ENCODE measurements at regions not wholly inside any gene's neighbourhood (a gene's known extent, or its start where the extent isn't known, plus 50 kb on each side); places are given as distances from the start of the nearest gene placed in this dataset.

DNA sequence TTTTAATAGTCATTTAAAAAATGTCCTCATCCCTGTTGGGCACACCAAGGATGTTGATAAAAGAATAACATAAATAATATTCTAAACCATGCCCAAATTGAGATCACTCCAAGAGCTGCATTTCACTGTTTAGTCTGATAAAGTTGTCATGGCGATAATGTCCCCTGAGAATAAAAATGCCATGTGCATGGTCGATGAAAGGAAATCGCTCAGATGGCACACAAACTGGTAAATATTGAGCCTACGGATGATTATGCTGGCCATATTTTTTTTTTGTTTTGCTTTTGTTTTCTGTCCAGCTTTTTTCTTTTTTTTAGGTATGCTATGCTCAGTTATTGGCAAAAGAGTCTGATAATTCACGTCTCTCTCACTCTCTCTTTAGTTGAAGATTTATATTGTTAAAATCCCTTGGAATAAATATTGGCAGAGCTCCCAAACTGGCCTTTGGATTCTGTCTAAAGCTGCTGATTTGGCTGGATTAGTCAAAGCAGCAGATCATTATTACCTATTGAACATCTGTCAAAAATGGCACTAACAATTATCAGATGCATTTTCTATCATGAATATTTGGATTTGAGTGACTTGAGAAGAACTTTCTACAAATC is 643.8 kb downstream of the SQOR start:
- intact Hi-C loops (cut with DNase I) = no loop called here
- DNase-seq (ENCODE audit: low spot score) = no peak

DNA sequence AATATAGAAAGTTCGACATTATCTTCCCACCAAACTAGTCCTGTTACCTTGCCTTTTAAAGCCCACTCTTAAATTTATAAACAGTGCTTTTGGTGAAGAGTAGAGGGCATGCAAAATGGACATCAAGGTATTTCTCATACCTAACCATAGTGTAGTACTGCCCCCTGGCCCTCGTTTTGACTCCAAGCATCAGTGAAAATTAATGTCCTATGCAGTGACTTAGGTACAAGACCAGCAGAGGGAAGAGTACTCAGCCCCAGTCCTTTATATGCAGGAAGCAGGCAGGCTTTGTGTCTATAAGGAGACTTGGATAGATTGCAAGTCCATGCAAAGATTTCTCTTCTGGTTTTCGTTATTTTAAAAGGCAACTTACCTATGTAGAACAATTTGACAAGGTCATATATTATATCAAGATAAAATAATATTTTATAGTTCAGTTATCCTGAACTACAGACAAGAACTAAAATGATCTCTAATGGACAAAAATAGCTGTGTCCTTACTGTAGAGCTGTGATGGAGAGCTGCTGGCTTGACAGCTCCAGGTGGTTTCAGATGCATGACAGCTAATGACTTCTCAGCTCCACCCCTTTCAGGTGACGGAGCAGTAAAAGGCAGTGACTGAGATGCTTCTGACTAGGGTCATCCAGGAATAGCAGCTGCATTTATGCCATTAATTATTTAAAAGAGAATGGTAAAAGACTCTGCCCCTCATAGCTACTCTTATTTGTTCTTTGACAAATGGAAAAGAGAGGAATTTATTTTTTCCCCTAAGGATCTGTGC is 646.1 kb downstream of the SQOR start:
- DNase-seq (ENCODE audit: low spot score) = no peak
- intact Hi-C loops (cut with DNase I) = no loop called here

DNA sequence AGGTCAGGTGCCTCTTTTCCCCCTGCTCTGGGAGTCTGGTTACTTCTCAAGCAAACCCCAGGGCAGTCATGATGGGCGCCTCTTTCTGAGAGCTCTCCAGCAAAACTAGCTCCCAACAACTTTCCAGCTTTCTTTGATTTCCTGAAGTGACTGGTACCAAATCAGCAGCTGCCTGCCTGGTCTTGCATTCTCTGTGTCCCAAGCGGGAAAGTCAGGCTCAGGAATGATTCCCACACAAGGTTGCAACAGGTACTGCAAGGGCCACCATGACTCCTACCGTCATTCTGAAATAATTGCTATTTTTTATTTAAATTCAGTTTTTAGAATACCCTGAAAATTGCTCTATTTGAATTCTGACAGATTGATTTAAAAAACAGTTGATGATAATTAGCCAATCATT is 658.7 kb downstream of the SQOR start:
- intact Hi-C loops (cut with DNase I) = no loop called here
- no peak for DNase-seq (ENCODE audit: low spot score)

DNA sequence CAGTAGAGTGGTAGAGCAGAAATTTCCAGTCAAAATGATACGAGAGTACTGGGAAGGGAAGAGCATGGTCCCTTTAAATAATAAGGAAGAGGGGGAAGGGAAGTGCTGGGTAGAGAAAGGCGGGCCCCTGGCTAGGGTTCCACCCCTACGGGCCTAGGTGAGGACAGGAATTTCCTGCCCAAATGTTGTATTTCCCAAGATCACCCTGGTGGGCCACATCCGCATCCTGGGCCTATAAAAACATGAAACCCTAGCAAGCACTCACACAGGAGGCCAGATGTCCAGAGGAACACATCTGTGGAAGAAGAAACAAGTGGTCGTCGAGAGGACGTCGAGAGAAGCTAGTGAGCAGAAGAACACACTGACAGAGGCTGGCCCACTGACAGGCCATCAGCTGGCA is 661.2 kb downstream of the SQOR start:
- intact Hi-C loops (cut with DNase I) = no loop called here
- DNase-seq (ENCODE audit: low spot score) = no peak

DNA sequence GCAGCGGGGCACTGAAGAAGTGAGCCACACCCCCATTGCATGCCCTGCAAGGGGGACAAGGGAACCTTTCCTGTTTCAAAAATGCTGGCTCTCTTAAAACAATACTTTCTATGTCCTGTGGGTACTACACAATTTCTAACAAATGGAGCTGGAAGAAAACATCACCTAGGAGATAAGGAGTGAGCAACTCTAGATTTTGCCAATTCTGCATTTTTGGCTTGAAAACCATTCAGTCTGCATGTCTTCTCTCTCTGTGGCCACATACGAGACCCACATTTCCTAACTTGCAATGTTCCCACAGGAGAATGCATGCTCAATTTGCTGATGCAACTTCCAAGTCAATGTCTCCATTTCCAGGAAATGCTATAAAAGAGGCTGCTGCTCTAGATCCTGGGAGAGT is 662.0 kb downstream of the SQOR start:
- DNase-seq (ENCODE audit: low spot score) = no peak
- intact Hi-C loops (cut with DNase I) = no loop called here

DNA sequence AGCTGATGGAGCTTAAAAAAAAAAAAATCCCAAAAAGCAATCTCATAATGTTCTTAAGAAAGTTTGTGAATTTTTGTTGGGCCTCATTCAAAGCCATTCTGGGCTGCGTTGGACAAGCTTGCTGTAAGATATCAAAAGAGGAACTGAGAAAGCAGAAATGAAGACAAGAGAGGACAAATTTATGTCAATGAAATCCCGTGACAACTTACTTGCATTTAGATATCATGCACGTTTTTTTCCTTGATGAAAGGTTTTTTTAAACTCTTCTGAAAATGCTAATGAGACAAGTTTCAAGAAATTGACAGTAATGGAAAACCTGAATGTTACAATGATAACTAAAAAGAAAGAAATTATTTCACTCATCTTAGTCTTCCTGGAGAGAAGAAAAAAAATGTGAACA is 662.9 kb downstream of the SQOR start:
- intact Hi-C loops (cut with DNase I) = no loop called here

DNA sequence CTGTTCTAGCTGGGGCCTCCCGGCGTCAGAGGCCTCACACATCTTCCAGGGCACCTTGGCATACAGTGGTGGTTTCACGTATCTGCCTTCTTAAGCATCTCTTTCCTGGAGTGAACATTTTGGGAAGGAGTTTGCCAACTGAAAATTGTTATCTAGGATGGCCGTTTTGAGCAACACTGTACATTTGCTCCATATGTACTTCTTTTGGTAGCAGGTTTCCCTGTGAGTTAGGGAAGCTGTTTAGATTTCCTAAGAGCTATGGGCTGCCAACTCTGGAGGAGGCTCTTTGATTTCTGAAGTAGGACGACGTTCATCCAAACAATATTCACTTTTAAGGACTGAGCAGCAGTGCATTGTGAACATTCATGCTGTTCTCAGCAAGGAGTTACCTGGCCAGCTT is 665.9 kb downstream of the SQOR start:
- intact Hi-C loops (cut with DNase I) = loop anchor here (10.0 kb wide), 1 partner anchor 586 kb away; no protein-coding TSS in a partner anchor
- no peak for DNase-seq (ENCODE audit: low spot score)

More for the DNA sequence above, 662.9 kb downstream of the SQOR start:
- no peak for DNase-seq (ENCODE audit: low spot score)

DNA sequence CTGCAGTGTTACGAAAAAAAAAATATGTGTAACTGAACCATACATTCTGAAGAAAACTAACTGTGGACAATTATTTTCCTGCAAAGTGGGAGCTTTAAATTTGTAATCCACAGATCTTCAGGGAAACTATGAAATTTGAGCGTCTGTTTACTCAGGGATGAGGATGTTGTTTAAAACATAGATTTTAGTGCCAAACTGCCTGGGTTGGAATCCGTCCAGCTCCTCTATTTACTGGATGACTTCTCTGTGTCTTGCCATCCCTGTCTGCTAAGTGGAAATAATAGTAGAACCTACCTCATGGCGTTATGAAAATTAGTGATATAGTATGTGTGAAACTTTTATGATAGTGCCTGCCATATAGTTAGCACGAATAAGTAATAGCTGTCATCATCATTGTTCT is 666.5 kb downstream of the SQOR start:
- intact Hi-C loops (cut with DNase I) = loop anchor here (10.0 kb wide), 1 partner anchor 586 kb away; no protein-coding TSS in a partner anchor
- DNase-seq (ENCODE audit: low spot score) = no peak

DNA sequence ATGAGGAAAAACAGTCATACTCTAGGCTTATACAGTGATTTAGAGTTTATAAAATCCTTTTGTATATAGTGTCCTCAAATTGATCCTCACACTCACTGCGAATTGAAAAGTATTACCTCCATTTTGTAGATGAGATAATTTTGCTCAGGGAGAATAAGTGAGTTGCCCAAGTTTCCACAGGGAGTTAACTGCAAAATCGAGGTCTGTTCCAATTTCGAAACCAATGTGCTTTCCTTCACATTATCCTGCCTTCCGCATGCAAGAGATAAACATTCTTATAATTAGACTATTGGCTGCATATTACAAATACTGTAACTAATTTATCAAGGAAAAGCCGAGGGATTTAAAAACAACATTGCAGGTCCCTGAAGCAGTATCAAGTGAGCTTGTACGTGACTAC is 667.0 kb downstream of the SQOR start:
- DNase-seq (ENCODE audit: low spot score) = no peak
- intact Hi-C loops (cut with DNase I) = loop anchor here (10.0 kb wide), 1 partner anchor 587 kb away; no protein-coding TSS in a partner anchor

DNA sequence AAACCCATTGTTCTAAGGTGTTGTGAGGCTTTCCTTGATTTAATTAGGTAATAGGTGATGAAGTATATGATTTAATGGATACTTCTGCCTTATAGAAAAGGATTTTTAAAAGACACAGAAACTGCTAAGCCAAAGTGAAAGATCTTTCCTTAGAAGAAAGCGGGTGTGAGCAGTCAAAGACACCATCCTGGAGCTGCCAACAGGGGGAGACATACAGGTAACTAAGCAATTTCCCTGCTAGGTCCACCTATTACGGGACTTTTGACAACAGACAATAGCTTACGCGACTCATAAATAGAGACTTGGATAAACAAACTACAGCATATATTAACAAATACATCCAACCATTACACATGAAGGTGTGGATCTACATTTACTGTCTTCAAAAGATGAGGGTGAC is 669.5 kb downstream of the SQOR start:
- no peak for DNase-seq (ENCODE audit: low spot score)
- intact Hi-C loops (cut with DNase I) = loop anchor here (10.0 kb wide), 1 partner anchor 590 kb away; no protein-coding TSS in a partner anchor

DNA sequence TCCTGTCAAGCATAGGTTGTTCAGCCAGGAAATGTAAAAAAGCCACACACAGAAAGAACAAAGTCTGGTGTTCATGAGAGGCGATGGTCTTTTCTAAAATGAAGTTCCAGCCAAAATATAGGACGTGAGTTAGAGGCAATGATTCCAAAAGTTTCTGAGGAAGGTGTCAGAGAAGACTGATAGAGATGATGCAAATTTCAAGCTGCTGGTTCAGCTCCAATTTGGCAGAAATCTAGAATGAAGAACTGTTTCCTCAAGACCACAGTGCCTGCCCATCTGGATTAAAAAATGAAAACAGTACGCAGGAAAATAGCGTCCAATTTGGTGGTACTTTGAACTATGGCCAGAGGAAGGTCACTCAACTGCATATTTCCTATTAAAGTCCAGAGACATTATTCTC is 672.9 kb downstream of the SQOR start:
- DNase-seq (ENCODE audit: low spot score) = no peak
- intact Hi-C loops (cut with DNase I) = loop anchor here (10.0 kb wide), 1 partner anchor 593 kb away; no protein-coding TSS in a partner anchor

DNA sequence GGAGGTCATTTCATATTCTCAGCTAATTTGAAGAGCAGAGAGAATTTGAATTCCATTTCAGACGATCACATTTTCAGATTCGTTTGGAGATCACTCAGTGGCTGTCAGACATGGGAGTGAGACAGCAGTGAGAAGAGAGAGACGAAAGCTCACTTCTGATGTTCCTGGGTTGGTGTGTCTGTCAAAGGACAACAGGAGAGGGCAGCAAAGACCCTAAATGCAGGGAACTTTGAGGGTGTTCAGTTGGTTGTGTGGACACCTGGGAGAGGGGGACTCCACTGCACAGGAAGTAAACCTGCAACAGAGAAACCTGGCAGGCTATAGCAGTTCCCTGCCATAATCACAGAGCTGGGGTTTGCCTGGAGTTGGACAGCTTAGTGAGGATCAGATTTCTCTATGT is 675.1 kb downstream of the SQOR start:
- DNase-seq (ENCODE audit: low spot score) = no peak
- intact Hi-C loops (cut with DNase I) = loop anchor here (10.0 kb wide), 1 partner anchor 595 kb away; no protein-coding TSS in a partner anchor

DNA sequence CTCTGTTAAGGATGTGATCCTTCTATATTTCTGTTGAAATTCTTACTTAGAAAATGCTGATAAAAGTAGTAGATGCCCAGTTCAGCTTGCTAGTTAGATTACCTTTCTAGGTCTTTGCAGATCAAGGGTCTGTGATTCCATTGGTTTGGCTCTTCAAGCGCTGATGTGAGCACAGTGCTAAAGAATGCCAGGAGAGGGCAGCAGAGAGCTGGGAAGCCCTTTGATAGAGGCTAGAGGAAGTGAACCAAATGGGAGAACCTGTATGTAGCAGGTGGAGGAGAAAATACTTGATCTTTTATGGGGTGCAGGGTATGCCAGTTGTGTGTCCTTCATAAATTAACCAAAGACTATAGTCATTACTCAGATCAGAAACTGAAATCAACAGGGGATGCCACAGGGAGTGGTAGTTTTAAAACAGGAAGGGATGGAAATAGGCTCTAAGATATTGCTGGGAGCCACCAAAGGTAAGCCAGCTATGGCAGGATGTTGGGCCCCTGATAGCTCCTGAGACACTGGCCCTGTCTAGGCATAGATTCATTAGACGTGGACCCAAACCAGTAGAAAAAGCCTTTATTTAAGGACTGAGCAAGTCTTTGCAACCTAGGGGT is 677.4 kb downstream of the SQOR start:
- DNase-seq (ENCODE audit: low spot score) = no peak
- intact Hi-C loops (cut with DNase I) = no loop called here

DNA sequence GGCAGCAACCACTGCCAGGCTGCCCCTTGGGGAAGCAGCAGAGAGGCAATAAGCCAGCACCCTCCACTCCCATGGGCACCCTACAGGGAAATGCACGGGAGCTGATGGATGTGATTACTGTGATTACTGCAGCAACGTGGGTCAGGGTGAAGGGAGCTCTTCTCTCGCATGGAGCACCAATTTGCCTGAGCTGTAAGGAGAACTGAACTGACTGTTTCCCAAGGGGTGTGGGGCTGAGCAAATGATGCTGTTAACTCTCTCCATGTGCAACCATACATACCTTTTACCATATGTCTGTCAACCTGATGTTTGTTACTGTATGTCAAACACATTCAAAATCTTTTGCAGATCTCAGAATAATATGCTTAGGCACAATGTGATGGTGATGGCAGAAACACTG is 680.6 kb downstream of the SQOR start:
- no peak for DNase-seq (ENCODE audit: low spot score)
- intact Hi-C loops (cut with DNase I) = no loop called here

DNA sequence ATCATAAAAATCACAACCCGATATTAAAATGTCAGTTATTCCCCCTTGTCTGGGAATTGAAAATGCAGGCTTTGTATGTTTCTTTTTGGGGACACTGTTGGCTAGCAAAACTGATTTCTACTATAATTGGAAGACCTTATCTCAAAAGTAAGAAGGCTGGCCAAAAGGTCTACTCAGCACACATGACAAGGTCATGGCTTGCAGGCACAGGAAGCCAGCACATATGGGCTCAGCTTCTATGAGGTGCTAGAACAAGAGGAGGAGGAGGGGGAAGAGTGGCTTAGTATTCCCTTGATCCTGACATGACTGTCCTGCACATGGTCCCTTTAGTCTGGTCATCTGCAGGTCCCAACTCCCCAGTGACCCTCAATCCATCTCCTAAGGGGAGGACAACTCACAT is 681.2 kb downstream of the SQOR start:
- no peak for DNase-seq (ENCODE audit: low spot score)

DNA sequence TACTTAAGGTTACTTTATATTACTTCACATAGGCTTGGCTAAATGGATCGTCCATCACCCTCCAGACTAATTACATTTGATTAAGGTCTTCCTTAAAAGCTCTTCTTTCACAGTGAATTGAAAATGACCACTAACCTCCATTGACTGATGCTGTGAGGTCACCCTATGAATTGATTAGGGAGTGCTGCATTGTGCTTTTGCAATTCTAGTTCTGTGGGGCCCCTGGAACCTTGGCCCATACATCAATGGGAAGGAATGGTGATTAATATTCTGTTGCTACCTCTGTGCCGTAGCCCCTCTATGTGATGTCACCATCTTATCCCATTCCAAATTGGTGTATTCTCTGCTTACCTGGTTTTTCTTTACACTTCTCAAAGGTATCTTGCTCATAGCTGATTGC is 682.2 kb downstream of the SQOR start:
- no peak for DNase-seq (ENCODE audit: low spot score)
- intact Hi-C loops (cut with DNase I) = no loop called here

More for the DNA sequence above, 681.2 kb downstream of the SQOR start:
- intact Hi-C loops (cut with DNase I) = no loop called here

DNA sequence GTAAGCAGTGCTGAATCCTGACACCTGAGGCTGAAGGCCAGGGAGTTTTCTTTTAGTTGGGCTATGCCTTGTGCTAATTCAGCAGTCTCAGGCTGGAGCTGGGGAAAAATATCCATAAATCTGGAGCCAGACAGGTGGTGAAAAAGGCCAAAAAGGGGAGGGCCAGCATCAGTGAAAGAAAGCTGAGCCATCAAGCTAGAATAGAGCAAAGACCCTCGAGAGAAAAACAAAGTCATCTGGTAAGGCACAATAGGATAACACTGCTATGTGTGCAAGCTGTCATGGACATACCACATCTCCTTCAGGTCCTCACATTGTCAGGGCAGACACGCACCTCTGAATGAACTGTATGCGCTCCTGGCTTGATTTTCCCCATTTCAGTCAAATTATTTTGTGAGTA is 687.9 kb downstream of the SQOR start:
- intact Hi-C loops (cut with DNase I) = no loop called here

DNA sequence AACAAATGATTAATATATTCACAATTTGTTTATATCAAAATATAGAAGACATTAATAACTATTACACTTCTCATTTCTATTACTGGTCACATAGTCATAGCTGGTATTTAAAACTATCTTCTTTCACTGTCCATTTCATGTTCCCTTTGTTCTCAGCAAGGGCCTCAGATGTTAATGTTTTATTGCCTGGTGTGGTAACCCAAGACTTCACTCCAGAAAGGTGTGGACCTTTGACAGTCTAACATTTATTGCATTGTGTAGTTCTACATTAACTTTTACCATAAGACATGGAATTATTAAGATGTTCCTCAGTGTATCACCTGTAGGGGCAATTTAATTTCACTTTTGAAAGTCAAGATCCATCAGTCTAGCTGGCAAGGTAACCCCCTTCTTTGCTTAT is 691.3 kb downstream of the SQOR start:
- intact Hi-C loops (cut with DNase I) = no loop called here
- no peak for DNase-seq (ENCODE audit: low spot score)

More for the DNA sequence above, 687.9 kb downstream of the SQOR start:
- DNase-seq (ENCODE audit: low spot score) = no peak

DNA sequence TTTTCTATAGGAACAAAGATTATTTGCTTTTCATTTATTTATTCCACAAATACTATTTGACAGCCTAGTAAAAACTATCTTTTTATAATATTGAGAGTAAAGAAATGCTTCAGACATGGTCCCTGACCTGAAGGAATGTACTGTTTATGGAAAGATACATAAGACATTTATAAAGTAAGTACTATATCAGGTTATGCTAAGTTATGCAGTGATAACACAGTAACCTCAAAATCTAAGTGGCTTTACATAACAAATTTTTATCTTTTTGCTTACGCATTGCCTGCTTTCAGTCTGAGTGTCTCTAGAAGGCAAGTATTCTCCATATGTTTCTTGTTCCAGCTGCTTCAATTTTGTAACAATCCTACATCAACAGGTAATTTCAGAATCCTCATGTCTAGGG is 694.0 kb downstream of the SQOR start:
- DNase-seq (ENCODE audit: low spot score) = no peak
- intact Hi-C loops (cut with DNase I) = no loop called here

DNA sequence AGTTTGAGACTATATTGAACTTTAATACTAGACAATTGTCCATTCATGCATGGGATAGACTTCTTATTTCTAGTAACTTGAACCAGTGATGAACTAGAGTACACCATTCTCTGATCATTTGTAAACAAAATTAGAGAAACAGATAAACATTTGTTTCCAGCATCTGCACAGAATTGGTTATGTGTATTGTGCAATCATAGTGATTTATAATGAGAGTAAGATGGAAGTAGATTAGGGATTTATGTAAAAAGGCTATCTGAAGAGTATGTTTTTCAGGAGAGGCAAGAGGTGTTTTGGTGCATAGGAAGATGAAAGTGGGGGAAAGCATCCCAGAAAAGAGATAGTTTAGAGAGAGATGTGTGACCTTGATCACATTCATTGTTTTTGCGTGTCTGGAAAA is 695.0 kb downstream of the SQOR start:
- intact Hi-C loops (cut with DNase I) = no loop called here
- DNase-seq (ENCODE audit: low spot score) = no peak

DNA sequence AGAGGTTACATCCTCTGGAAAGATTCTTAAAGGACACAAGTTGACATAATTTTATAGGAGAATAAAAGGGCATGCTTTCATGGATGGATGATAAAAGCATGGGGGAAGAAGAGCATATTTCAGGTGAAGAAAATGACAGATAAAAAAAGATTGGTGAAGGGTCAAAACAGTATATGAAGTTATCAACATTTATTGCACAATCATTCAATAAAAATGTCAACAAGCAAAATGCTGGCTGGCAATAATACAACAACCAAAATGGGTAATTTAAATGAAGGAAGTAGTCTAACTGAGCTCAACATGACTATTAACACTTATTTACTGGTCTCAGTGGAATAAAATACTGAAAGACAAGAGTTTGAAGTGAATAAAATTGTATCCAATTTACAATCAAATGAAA is 696.7 kb downstream of the SQOR start:
- no peak for DNase-seq (ENCODE audit: low spot score)

More for the DNA sequence above, 696.7 kb downstream of the SQOR start:
- intact Hi-C loops (cut with DNase I) = no loop called here
